HG03378 (cell line): ENCODE measurements at regions not wholly inside any gene's neighbourhood (a gene's known extent, or its start where the extent isn't known, plus 50 kb on each side); places are given as distances from the start of the nearest gene placed in this dataset.
"Not testable (repeated sequence)": the region's sequence is repeated elsewhere in the genome, so short reads cannot be mapped to it uniquely, and the experiment has no call there.

ENCODE experiments used
- ATAC-seq: cut with Tn5 transposase; IDR thresholded peaks from one replicate; pipeline ENCODE4 v1.9.1; 2021; ENCODE audit warnings: mild to moderate bottlenecking, moderate library complexity; ENCODE audit not compliant: unreplicated experiment

DNA sequence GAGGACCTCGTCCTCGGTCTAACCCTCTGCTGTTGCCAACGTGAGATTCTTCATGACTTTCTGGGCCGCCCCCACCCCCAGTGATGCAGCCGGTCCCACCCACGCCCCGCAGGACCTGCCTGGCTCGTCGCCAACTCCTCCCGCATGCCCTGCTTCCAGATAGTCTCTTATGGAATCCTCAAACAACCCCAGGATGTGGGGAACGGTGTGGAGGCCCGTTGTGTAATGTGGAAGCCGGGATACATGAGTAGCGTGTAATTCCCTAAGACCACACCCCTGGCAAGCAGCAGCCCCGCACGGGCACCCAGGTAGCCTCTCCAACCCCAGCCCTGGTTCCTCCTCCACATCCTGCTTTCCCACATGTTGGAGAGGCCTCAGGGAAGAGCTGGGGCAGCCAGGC lies 275.9 kb downstream of the C16orf95 start:
- ATAC-seq, result no peak

- ATAC-seq, result no peak
Observed at GRCh38 chr16:87042551-87043230, 274.5 kb downstream of the C16orf95 start.

DNA sequence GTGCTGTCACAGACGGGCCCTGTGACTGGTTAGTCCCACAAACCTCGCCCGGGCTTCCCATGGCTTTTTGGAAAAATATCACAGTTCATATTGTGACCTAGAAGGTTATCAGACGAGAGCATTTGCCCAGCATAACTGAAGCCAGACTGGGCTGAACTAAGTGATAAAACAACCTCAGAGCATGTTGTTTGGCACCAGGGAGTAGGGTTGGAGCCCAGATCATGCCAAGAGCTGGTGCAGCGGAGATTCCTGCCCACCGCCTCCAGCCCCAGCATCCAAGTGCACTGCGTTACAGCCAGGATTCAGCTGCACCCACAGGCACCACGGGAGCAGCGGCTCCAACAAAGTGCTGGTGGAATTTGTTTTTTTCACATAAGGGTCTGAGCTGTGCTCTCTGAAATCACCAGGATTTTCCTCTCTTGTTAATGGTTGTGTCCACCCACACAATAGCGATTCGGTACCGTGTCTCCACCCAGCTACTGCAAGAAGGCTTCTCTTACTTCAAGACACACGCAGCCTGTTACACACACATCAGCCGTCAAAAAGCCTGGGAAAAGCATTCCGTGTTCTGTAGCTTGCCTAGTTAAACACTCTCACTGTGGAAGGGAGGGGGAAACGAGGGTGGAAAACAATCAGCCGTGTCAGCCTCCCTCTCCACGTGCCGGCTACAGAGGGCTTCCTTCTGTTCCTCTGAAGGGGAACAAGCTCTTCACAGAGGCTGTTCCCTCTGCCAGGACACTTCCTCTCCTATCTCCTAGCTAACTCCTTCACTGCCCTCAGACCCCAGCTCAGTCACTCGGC lies 273.8 kb downstream of the C16orf95 start:
- no peak for ATAC-seq

- ATAC-seq, result no peak
Observed at GRCh38 chr16:87044032-87044382, 273.2 kb downstream of the C16orf95 start.

DNA sequence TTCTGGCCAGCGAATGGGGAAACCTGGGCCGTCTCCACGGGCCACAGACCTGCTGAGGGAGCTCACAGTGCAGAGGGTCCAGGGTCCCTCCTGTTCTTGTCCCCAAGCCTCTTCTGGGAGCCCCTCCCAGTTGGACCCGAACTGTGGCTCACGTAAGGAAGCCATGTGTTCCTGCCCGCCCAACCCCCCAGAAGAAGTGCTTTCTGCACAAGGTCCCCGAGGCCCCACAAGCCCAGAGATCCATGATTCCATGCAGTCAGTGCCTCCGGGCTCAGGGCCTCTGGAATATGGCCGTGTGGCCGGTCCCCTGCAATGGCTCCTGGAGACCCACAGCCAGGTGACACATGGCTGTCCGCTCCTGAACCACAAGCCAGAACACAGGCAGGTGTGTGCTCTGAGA lies 272.4 kb downstream of the C16orf95 start:
- no peak for ATAC-seq

- no peak for ATAC-seq
Observed at GRCh38 chr16:87045466-87046216, 271.6 kb downstream of the C16orf95 start.

DNA sequence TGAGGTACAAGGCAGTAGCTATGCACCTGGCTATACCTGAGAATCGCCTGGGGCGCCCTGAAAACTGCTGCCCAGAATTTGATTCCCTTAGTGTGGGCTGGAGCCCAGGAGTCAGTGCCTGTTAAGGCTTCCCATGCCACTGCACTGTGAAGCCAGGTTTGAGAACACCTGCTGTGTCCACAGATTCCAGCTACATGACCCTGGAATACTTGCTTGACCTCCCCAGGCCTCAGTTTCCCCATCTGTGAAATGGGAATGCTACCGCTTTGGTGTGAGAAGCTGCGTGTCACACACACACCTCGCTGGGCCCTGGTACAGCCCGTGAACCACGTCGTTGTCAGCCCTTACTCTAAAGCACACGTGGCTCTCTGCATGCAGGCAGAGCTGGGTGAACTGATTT lies 271.0 kb downstream of the C16orf95 start:
- no peak for ATAC-seq

GRCh38 chr16:87047221-87048037 lies 269.8 kb downstream of the C16orf95 start:
- no peak for ATAC-seq

DNA sequence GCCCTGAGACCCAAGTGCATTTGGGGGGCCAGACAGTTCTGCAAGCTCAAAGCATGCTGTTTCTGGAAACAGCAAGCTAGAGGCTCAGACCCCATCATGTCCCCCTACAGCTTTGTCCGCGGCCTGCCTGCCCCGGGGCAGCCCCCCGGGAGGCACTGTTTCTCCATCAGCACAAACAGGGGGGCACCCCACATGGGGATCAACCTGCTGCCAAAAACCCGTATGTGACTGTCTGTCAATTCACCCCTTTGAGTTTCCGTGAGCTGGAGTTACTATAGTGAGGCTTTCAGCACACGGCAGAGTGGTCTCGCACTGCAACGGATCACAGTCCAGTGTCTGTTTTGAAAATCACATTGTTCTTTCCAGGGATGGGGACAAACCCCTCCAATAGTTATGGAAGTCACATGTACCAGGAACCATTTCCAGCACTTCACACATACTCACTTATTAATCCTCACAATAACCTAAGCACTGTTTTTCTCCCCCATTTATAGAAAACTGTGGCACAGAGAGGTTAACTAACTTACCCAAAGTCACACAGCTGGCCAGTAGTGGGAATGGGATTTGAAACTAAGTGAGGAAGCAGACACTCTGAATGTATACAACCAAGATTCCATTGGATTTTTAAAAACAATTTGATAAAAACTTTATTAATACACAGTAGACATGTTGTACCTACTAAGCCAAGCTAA lies 269.0 kb downstream of the C16orf95 start:
- ATAC-seq, result no peak

DNA sequence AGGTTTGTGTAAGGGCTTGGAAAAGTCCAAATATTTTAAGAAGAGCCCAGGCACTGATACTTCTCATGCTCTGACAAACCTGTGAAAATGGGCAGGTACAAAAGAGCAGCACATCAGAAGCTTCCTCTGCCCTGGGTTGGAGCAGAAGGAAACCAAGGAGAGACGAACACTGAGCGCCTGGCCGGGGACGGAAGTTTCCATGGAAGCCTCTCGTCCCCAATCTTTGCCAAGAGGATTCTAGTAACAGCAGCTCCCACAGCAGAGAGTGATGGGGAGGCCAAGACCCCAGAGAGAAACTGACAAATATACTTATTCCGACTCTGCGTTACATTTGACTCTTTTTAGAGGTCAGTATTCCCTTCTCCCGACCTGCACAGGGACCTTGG lies 268.5 kb downstream of the C16orf95 start:
- ATAC-seq, result no peak

DNA sequence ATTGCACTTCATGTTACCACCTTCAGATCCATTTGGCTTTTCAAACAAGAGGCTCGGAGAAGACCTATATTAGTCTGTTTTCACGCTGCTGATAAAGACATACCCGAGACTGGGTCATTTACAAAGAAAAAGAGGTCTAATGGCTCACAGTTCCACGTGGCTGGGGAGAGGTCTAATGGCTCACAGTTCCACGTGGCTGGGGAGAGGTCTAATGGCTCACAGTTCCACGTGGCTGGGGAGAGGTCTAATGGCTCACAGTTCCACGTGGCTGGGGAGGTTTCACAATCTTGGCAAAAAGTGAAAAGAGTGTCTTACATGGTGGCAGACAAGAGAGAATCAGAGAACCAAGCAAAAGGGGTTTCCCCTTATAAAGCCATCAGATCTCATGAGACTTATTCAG lies 268.0 kb downstream of the C16orf95 start:
- not testable (repeated sequence) for ATAC-seq

- ATAC-seq, result no peak
Observed at GRCh38 chr16:87050142-87050541, 267.1 kb downstream of the C16orf95 start.

GRCh38 chr16:87051526-87052320 lies 265.5 kb downstream of the C16orf95 start:
- no peak for ATAC-seq

GRCh38 chr16:87052506-87052905 lies 264.7 kb downstream of the C16orf95 start:
- ATAC-seq, result no peak

DNA sequence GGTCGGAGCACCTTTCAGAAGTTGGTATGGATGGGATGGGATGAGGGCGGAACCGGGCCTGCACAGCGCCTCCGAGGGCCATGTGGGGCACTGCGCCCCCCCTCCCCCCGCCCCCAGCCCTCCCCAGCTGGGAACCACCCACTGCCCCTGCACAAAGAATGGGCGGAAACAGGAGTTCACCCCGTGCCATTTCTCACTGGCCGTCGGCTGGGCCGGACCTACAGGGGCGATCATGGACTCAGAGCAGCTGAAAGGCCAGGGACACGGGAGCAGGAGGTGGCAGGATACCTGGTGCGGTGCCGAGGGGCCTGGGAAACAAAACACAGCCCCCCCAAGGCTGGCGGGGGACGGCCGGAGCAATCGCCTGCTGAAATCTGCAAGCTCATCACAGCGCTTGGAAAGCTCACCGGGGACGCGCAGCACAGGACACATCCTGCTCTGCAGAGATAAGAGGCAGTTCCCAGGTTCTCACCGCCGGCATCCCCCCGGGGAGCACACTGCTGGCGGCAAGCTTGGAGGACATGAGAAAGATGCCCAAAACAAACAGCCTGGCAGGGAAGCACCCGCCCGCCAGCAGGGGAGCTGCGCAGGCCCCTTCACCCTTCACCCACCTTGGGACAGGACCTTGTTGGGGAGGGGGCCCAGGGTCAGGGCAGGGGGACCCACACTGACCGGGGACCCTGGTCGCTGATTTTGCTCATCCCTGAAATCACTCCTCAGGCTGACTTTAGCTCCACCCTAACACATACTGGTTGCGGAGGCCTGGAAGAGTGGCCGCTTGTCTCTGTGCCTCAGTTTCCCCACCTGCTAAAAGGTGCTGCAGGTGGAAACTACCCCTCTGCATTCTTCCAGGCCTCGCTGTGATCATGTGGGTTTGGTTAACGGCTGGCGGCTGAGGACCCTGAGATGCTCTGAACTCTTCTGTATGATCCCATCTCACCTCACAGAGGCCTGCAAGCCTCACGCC lies 263.9 kb downstream of the C16orf95 start:
- ATAC-seq, result no peak

- no peak for ATAC-seq
Observed at GRCh38 chr16:87054154-87054553, 263.0 kb downstream of the C16orf95 start.

DNA sequence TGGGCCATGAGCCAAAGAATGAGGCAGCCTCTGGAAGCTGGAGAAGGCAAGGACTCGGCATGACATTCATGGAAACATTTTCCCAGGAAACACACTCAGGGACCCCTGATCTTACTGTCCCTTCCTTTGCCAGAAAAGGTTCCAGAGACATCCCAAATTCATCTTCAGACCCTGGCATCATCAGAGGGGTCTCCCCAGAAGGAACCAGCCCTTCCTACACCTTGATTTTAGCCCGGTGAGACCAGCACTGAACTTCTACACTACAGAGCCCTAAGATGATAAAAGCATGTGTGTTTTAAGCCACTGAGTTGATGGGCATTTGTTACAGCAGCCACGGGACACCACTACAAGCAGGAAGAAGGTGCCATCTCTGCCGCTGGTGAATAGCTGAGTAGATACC lies 262.3 kb downstream of the C16orf95 start:
- no peak for ATAC-seq

DNA sequence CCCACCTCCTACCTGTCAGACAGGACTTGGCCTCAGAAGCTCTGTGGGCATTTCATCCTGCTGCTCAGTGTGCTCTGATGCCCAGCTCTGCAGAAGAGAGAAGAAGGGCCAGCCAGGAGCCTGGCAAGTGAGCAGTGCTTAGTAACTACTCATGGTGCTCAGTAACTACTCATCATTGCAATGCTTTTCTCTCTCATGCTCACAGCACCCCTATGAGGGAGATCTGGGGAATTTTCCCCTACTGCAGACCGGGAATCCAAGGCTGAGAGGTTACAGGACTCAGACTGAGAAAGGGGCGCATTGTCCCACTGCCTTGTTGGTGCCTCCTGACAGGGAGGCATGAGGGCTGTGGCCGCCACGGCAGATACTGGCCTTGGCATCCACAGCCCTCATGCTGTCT lies 261.1 kb downstream of the C16orf95 start:
- no peak for ATAC-seq
